WTC11 (cell line): ENCODE measurements at regions not wholly inside any gene's neighbourhood (a gene's known extent, or its start where the extent isn't known, plus 50 kb on each side); places are given as distances from the start of the nearest gene placed in this dataset.

Source experiments
- ATAC-seq: fragments of 200-7000 bp; cut with Tn5 transposase; 2 replicates; pipeline ENCODE4 v1.10.0; 2021; ENCODE audit warnings: mild to moderate bottlenecking, moderate library complexity
- CTCF ChIA-PET: fragments of 300-600 bp; sonication (Branson Sonifier 250); formaldehyde crosslinking; loops from one replicate; lab custom pipeline; 2021; ENCODE audit warnings: antibody characterized with exemption; lab: Charles Lee
- POLR2A ChIA-PET: fragments of 350-600 bp; sonication (Branson Sonifier 250); formaldehyde crosslinking; loops from one replicate; lab custom pipeline; 2021; ENCODE audit warnings: antibody characterized with exemption; lab: Charles Lee
- DNase-seq: peaks from one replicate; pipeline ENCODE4 v3.0.0; 2021; ENCODE audit warnings: low spot score
- H3K27ac Mint-ChIP-seq: 2 replicates; pipeline ENCODE4 v1.8.0; 2021; ENCODE audit warnings: mixed read lengths
- H3K27me3 Mint-ChIP-seq: 2 replicates; pipeline ENCODE4 v1.8.0; 2021; ENCODE audit warnings: low read depth, mild to moderate bottlenecking, moderate library complexity, mixed read lengths
- H3K36me3 Mint-ChIP-seq: 2 replicates; pipeline ENCODE4 v1.8.0; 2021; ENCODE audit warnings: mixed read lengths
- H3K4me1 Mint-ChIP-seq: 2 replicates; pipeline ENCODE4 v1.8.0; 2022; ENCODE audit warnings: mixed read lengths
- H3K4me3 Mint-ChIP-seq: 2 replicates; pipeline ENCODE4 v1.8.0; 2021; ENCODE audit warnings: mild to moderate bottlenecking, moderate library complexity, mixed read lengths
- H3K9me3 Mint-ChIP-seq: 2 replicates; pipeline ENCODE4 v1.8.0; 2021; ENCODE audit warnings: mixed read lengths
- AR ChIP-seq: fragments of 250-450 bp; sonication (Bioruptor Pico); IDR thresholded peaks from 2 replicates; pipeline ENCODE4 v1.9.0; 2021; ENCODE audit warnings: mild to moderate bottlenecking
- ATF1 ChIP-seq: sonication (generic); formaldehyde crosslinking; IDR thresholded peaks from 2 replicates; pipeline ENCODE4 v1.8.1; 2023; ENCODE audit warnings: mild to moderate bottlenecking, moderate library complexity, missing genetic modification reagents
- ATF2 ChIP-seq: sonication (generic); formaldehyde crosslinking; IDR thresholded peaks from 2 replicates; pipeline ENCODE4 v1.8.1; 2022; ENCODE audit warnings: low read depth, missing genetic modification reagents, borderline replicate concordance
- CREM ChIP-seq: sonication (generic); formaldehyde crosslinking; IDR thresholded peaks from 2 replicates; pipeline ENCODE4 v1.8.1; 2022; ENCODE audit warnings: mild to moderate bottlenecking, missing genetic modification reagents, moderate library complexity
- IRF1 ChIP-seq: sonication (generic); formaldehyde crosslinking; IDR thresholded peaks from 2 replicates; pipeline ENCODE4 v1.8.0; 2023; ENCODE audit warnings: missing genetic modification reagents
- NR1H2 ChIP-seq: sonication (generic); formaldehyde crosslinking; IDR thresholded peaks from 2 replicates; pipeline ENCODE4 v1.9.0; 2021; ENCODE audit warnings: mild to moderate bottlenecking, moderate library complexity, missing genetic modification reagents
- NR3C1 ChIP-seq: sonication (generic); formaldehyde crosslinking; conservative IDR thresholded peaks from 2 replicates; pipeline ENCODE4 v1.8.1; 2023; ENCODE audit warnings: low read depth, mild to moderate bottlenecking, missing genetic modification reagents
- TEAD1 ChIP-seq: sonication (generic); formaldehyde crosslinking; IDR thresholded peaks from 2 replicates; pipeline ENCODE4 v1.8.0; 2022; ENCODE audit warnings: mild to moderate bottlenecking, missing genetic modification reagents
- ZNF396 ChIP-seq: fragments of 250-450 bp; sonication (Bioruptor Pico); IDR thresholded peaks from 2 replicates; pipeline ENCODE4 v1.8.0; 2021; ENCODE audit warnings: mild to moderate bottlenecking, moderate library complexity, borderline replicate concordance
- TF ChIP-seq, protein P1 (sequence below): sonication (generic); formaldehyde crosslinking; IDR thresholded peaks from 2 replicates; pipeline ENCODE4 v1.8.0; 2022; ENCODE audit warnings: missing genetic modification reagents

- H3K27me3 Mint-ChIP-seq = no peaks in the 10 kb centered on the region
- no peak for ATAC-seq
- peaks cover 49% of the 10 kb centered on the region for H3K36me3 Mint-ChIP-seq
- H3K4me3 Mint-ChIP-seq = no peak overlapping the region
- H3K27ac Mint-ChIP-seq = no peak overlapping the region
- H3K4me1 Mint-ChIP-seq = peaks cover 3% of the 10 kb centered on the region; the same call in 1 of the 2 replicates
- ChIA-PET CTCF (interaction anchor here (0.6 kb wide), 1 partner anchor 1083 kb away, joined by 3 read pairs; no protein-coding TSS in a partner anchor), POLR2A (no interaction called here)
- peaks cover 67% of the 10 kb centered on the region for H3K9me3 Mint-ChIP-seq
- DNase-seq = no peak
- TF ChIP-seq TEAD1 (CRISPR knock-in tag) = no peak
Measured at GRCh38 chr7:120039138-120039537, 233.8 kb upstream of the KCND2 start.

DNA sequence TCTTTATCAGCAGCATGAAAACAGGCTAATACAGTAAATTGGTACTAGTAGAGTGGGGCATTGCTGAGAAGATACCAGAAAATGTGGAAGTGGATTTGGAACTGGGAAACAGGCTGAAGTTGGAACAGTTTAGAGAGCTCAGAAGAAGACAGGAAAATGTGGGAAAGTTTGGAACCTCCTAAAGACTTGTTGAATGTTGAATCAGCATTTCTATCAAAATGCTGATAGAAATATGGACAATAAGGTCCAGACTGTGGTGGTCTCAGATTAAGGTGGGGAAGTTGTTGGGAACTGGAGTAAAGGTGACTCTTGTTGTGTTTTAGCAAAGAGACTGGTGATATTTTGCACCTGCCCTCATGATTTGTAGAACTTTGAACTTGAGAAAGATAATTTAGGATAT, 231.2 kb upstream of the KCND2 start:
- H3K27me3 Mint-ChIP-seq = no peaks in the 10 kb centered on the region
- TF ChIP-seq, protein P1, sequence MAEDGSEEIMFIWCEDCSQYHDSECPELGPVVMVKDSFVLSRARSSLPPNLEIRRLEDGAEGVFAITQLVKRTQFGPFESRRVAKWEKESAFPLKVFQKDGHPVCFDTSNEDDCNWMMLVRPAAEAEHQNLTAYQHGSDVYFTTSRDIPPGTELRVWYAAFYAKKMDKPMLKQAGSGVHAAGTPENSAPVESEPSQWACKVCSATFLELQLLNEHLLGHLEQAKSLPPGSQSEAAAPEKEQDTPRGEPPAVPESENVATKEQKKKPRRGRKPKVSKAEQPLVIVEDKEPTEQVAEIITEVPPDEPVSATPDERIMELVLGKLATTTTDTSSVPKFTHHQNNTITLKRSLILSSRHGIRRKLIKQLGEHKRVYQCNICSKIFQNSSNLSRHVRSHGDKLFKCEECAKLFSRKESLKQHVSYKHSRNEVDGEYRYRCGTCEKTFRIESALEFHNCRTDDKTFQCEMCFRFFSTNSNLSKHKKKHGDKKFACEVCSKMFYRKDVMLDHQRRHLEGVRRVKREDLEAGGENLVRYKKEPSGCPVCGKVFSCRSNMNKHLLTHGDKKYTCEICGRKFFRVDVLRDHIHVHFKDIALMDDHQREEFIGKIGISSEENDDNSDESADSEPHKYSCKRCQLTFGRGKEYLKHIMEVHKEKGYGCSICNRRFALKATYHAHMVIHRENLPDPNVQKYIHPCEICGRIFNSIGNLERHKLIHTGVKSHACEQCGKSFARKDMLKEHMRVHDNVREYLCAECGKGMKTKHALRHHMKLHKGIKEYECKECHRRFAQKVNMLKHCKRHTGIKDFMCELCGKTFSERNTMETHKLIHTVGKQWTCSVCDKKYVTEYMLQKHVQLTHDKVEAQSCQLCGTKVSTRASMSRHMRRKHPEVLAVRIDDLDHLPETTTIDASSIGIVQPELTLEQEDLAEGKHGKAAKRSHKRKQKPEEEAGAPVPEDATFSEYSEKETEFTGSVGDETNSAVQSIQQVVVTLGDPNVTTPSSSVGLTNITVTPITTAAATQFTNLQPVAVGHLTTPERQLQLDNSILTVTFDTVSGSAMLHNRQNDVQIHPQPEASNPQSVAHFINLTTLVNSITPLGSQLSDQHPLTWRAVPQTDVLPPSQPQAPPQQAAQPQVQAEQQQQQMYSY (CRISPR knock-in tag) = peak; percentile 82
- TF ChIP-seq ATF2 (CRISPR knock-in tag) = no peak
- ATAC-seq (no peak), DNase-seq (no peak)
- H3K36me3 Mint-ChIP-seq = peaks cover 49% of the 10 kb centered on the region
- H3K4me1 Mint-ChIP-seq = peaks cover 25% of the 10 kb centered on the region
- H3K9me3 Mint-ChIP-seq = peaks cover 63% of the 10 kb centered on the region
- ChIA-PET CTCF (no interaction called here), POLR2A (no interaction called here)
- H3K27ac Mint-ChIP-seq = no peak overlapping the region
- H3K4me3 Mint-ChIP-seq = no peak overlapping the region

DNA sequence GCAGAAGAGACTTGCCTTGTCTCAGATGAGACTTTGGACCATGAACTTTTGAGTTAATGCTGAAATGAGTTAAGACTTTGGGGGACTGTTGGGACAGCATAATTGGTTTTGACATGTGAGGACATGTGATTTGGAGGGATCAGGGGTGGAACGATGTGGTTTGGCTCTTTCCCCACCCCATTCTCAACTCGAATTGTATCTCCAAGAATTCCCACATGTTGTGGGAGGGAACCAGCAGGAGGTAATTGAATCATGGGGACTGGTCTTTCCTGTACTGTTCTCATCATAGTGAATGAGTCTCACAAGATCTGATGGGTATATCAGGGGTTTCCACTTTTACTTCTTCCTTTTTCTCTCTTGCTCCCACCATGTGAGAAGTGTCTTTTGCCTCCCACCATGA, 229.7 kb upstream of the KCND2 start:
- no peaks in the 10 kb centered on the region for H3K27me3 Mint-ChIP-seq

More for the DNA sequence above, 229.7 kb upstream of the KCND2 start:
- ChIA-PET POLR2A (no interaction called here), CTCF (no interaction called here)
- no peak for DNase-seq
- Mint-ChIP-seq H3K4me3 (no peak overlapping the region), H3K9me3 (peaks cover 59% of the 10 kb centered on the region), H3K27ac (no peak overlapping the region), H3K4me1 (peaks cover 28% of the 10 kb centered on the region), H3K36me3 (peaks cover 41% of the 10 kb centered on the region)
- no peak for ATAC-seq
- no peak for TF ChIP-seq NR1H2 (CRISPR knock-in tag)
- no peak for TF ChIP-seq IRF1 (CRISPR knock-in tag)
- no peak for TF ChIP-seq ATF2 (CRISPR knock-in tag)
- no peak for TF ChIP-seq CREM (CRISPR knock-in tag)
- no peak for TF ChIP-seq TEAD1 (CRISPR knock-in tag)
- no peak for TF ChIP-seq NR3C1 (CRISPR knock-in tag)
- TF ChIP-seq ZNF396 (CRISPR knock-in tag) = no peak
- no peak for TF ChIP-seq AR
- TF ChIP-seq ATF1 (CRISPR knock-in tag) = no peak
